ENCODE measurements at regions not wholly inside any gene's neighbourhood (a gene's known extent, or its start where the extent isn't known, plus 50 kb on each side); places are given as distances from the start of the nearest gene placed in this dataset.

- Histone ChIP-seq H3K79me2 (ENCODE audit: insufficient read depth, low read length) (no peaks in the 10 kb centered on the region), H3K4me2 (ENCODE audit: insufficient read depth, insufficient read length, low read length) (no peak overlapping the region), H3K23ac (ENCODE audit: insufficient read length, low read depth, low read length) (no peak overlapping the region), H3K27me3 (ENCODE audit: insufficient read depth, low read length) (no peaks in the 10 kb centered on the region), H3K9me3 (ENCODE audit: control insufficient read depth, low read depth, low read length) (no peaks in the 10 kb centered on the region), H3K27ac (ENCODE audit: insufficient read length, low read depth, low read length) (no peak overlapping the region), H2BK12ac (ENCODE audit: insufficient read length, low read depth, low read length) (no peak overlapping the region), H4K20me1 (ENCODE audit: control insufficient read depth, insufficient read depth, insufficient read length) (no peaks in the 10 kb centered on the region), H2BK15ac (ENCODE audit: low read depth, low read length) (no peak overlapping the region), H4K8ac (replicated peaks; ENCODE audit: insufficient read length, low read depth, low read length) (no peak overlapping the region), H4K5ac (ENCODE audit: insufficient read length, low read depth, low read length) (no peak overlapping the region), H2BK20ac (ENCODE audit: low read depth, low read length, poor library complexity, severe bottlenecking) (no peak overlapping the region), H3K4me1 (ENCODE audit: insufficient read depth, low read length) (no peaks in the 10 kb centered on the region), H3K4ac (ENCODE audit: low read depth, low read length) (no peak overlapping the region), H2AK5ac (ENCODE audit: insufficient read length, low read length) (no peak overlapping the region), H3K18ac (ENCODE audit: insufficient read length, low read depth, low read length) (no peak overlapping the region), H3K79me1 (ENCODE audit: insufficient read depth, low read depth, low read length, poor library complexity, severe bottlenecking) (no peaks in the 10 kb centered on the region), H3K23me2 (ENCODE audit: insufficient read length, low read depth, low read length, poor library complexity, severe bottlenecking) (no peaks in the 10 kb centered on the region), H3K14ac (ENCODE audit: insufficient read depth, low read length) (no peak overlapping the region), H3T11ph (ENCODE audit: low read length) (no peak overlapping the region), H4K91ac (ENCODE audit: insufficient read length, low read depth, low read length) (no peak overlapping the region), H3K56ac (ENCODE audit: insufficient read length, low read depth, low read length) (no peak overlapping the region), H2BK120ac (ENCODE audit: low read depth, low read length, poor library complexity, severe bottlenecking) (no peak overlapping the region), H2BK5ac (ENCODE audit: insufficient read length, low read length) (no peak overlapping the region), H3K9ac (ENCODE audit: extremely low read depth, insufficient read length, low read length) (no peak overlapping the region), H2AFZ (ENCODE audit: low read length) (no peak overlapping the region)
- Mint-ChIP-seq H3K4me3 (no peak overlapping the region), H3K36me3 (ENCODE audit: insufficient read depth in 1 of 3, low read depth in 3 of 3) (peaks cover 0 to under 1% (median 0%) of the 10 kb centered on the region in 3 experiments; a peak in 1 of 7 replicates), H3K27ac (no peak overlapping the region), H3K27me3 (ENCODE audit: low read depth) (no peaks in the 10 kb centered on the region), H3K9me3 (no peaks in the 10 kb centered on the region; a peak in 1 of 5 replicates), H3K4me1 (no peaks in the 10 kb centered on the region)
- WGBS (ENCODE audit: extremely low coverage, insufficient read length, low lambda C conversion rate) = no CpG with 5 or more reads among the region's 5 CpGs
- DNase-seq = no peak
- TF ChIP-seq, protein P1, sequence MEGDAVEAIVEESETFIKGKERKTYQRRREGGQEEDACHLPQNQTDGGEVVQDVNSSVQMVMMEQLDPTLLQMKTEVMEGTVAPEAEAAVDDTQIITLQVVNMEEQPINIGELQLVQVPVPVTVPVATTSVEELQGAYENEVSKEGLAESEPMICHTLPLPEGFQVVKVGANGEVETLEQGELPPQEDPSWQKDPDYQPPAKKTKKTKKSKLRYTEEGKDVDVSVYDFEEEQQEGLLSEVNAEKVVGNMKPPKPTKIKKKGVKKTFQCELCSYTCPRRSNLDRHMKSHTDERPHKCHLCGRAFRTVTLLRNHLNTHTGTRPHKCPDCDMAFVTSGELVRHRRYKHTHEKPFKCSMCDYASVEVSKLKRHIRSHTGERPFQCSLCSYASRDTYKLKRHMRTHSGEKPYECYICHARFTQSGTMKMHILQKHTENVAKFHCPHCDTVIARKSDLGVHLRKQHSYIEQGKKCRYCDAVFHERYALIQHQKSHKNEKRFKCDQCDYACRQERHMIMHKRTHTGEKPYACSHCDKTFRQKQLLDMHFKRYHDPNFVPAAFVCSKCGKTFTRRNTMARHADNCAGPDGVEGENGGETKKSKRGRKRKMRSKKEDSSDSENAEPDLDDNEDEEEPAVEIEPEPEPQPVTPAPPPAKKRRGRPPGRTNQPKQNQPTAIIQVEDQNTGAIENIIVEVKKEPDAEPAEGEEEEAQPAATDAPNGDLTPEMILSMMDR (conservative IDR thresholded peaks at IDR 0.05) = no peak
These were observed 238.1 kb downstream of the ARAP2 start for GRCh38 chr4:36006226-36006625.

All from H9 (cell line).